ENCODE measurements at regions not wholly inside any gene's neighbourhood (a gene's known extent, or its start where the extent isn't known, plus 50 kb on each side); places are given as distances from the start of the nearest gene placed in this dataset.

DNA sequence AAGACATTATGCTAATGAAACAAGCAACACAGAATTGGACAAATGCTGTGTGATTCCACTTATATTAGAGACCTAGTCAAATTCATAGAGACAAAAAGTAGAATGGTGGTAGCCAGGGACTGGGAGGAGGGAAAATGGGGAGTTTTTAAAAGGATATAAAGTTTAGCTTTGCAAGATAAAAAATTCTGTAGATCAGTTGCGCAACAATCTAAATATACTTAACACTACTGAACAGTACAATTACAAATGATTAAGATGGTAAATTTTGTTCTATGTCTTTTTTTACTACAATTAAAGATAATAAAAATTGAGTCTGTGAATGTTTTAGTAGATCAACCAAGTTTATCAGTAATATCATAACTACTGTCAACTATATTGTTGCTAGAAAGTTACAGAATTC, 340.1 kb upstream of the PDZRN3 start:
- ChIA-PET POLR2A (no interaction called here), CTCF (interaction anchor here (0.7 kb wide), 1 partner anchor 13 kb away, joined by 3 read pairs; no protein-coding TSS in a partner anchor)
- TF ChIP-seq, protein P1, sequence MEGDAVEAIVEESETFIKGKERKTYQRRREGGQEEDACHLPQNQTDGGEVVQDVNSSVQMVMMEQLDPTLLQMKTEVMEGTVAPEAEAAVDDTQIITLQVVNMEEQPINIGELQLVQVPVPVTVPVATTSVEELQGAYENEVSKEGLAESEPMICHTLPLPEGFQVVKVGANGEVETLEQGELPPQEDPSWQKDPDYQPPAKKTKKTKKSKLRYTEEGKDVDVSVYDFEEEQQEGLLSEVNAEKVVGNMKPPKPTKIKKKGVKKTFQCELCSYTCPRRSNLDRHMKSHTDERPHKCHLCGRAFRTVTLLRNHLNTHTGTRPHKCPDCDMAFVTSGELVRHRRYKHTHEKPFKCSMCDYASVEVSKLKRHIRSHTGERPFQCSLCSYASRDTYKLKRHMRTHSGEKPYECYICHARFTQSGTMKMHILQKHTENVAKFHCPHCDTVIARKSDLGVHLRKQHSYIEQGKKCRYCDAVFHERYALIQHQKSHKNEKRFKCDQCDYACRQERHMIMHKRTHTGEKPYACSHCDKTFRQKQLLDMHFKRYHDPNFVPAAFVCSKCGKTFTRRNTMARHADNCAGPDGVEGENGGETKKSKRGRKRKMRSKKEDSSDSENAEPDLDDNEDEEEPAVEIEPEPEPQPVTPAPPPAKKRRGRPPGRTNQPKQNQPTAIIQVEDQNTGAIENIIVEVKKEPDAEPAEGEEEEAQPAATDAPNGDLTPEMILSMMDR (IDR thresholded peaks at IDR 0.05; ENCODE audit: control extremely low read depth, extremely low read depth, low read depth, missing control alignments): no peak
- no peak for DNase-seq (ENCODE audit: extremely low spot score)

DNA sequence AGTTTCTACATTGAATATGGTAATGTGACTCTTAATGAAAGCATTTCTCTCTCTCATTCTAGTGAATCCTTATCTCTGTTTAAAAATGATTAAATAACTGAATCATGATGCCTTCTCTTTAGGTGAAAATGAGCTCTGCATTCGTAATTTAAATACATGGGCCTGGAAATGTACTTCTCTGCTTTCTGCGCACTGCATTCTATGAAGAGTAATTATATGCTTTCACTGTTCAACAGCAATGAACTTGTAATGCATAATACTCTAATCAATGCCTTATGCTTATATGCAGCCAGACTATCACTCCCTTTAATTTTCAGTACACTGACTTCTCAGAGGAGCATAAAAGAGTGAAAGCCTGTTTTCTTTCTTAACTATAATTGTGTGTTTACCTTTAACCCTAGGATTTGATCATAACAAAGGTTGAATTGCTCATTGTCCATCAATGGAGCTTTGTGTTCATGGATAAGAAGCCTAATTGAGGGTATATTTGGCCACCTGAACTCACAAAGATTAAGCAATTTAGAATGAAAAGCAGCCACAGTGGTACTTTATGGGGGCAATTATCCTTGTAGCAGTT, 330.8 kb upstream of the PDZRN3 start:
- POLR2A ChIA-PET: no interaction called here
- CTCF ChIA-PET: no interaction called here
- no peak for DNase-seq (ENCODE audit: extremely low spot score)
- TF ChIP-seq, protein P1 (IDR thresholded peaks at IDR 0.05; ENCODE audit: control extremely low read depth, extremely low read depth, low read depth, missing control alignments): no peak

DNA sequence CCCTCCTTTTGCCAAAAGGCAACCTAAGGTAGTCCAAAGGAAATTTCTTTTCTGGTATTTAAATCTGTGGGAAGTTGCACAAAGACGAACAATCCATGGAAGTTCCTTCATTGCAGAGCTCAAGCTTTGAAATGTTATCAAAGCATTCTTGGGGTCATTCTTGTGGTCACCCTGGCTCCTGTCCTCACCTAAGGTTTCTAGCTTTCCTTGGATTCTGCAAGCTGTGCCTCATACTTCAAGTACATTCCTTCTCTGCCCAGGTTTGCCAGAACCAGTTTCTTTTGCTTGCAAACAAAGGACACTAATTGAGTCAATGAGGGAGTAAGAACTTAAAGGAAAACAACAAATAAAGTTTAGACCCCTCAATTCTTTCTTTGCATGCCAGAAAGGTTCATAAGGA, 329.8 kb upstream of the PDZRN3 start:
- TF ChIP-seq, protein P1 (IDR thresholded peaks at IDR 0.05; ENCODE audit: control extremely low read depth, extremely low read depth, low read depth, missing control alignments): no peak
- DNase-seq (ENCODE audit: extremely low spot score): no peak
- CTCF ChIA-PET: interaction anchor here (1.4 to 1.5 kb wide), 2 partner anchors 11 to 21 kb away, joined by 3 read pairs; no protein-coding TSS in a partner anchor
- POLR2A ChIA-PET: interaction anchor here (0.6 kb wide), 1 partner anchor 318 kb away, joined by 3 read pairs; no protein-coding TSS in a partner anchor

DNA sequence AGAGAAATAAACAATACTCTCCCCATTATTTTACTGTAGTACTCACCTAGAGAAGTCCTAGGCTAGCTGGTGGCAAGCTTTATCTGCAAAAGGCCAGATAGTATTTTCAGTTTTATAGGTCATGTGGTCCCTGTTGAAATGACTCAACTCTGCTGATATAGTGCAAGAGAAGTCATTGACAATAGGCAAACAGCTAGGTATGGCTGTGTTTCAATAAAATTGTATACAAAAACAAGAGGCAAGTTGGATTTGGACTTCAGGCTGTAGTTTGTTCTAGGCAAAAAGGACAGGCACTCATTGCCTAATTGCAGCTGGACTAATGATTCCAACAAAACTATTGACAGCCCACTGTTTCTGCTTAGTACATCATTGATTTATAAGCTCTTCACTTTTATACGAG, 328.0 kb upstream of the PDZRN3 start:
- ChIA-PET POLR2A (no interaction called here), CTCF (interaction anchor here (1.1 to 1.2 kb wide), 2 partner anchors 12 to 16 kb away, joined by 3 read pairs; no protein-coding TSS in a partner anchor)
- TF ChIP-seq, protein P1 (IDR thresholded peaks at IDR 0.05; ENCODE audit: control extremely low read depth, extremely low read depth, low read depth, missing control alignments): no peak
- DNase-seq (ENCODE audit: extremely low spot score): no peak

DNA sequence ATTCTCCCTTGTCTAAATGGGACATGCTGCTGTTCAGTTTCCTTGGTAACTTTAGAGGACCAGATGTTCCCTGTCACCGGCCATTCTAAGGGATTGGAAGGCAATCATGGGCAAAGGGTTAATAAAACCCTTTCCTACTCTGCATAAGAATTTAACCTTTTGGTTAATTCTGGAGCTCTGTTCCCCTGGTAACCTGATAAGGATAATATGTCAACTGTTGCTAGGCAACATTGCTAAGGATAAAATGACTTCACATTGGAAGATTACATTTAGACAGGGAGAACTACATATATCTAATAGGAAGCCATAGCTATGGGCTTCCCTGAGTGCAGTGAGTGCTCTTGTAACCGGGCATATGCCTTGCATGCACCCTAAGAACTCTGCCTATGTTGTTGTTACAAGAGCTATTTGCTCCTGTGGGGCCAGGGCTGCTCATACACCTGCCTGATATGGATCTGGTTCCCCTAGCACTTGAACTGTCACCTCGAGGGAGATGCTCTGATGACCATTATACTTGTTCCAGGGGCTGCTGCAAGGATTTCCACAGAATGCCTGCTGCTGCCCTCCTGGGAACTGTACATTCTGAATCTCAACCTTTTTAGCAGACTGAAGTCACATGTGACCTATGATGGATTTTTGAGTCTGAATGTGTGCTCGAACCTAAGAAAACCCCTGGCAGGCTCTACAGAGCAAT, 326.3 kb upstream of the PDZRN3 start:
- CTCF ChIA-PET: no interaction called here
- no peak for DNase-seq (ENCODE audit: extremely low spot score)
- POLR2A ChIA-PET: no interaction called here
- TF ChIP-seq, protein P1 (IDR thresholded peaks at IDR 0.05; ENCODE audit: control extremely low read depth, extremely low read depth, low read depth, missing control alignments): no peak

DNA sequence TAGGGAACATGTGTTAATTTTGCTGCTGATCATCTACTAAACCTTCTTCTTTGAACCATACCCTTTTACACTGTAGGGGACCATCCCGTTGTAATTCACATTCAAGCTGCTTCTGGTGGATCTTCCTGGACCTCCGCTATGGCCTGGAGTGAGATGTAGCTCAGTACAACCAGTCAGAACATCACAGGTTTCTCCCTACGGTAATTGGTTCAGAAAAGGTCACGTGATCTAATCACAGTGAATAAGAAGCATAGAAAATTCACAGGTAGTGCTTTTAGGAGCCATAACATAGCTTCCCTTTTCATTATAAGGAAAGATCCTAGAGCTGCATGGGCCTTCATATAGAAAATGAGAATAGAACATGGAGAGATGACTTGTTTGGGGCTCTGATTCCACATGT, 320.8 kb upstream of the PDZRN3 start:
- TF ChIP-seq, protein P1 (IDR thresholded peaks at IDR 0.05; ENCODE audit: control extremely low read depth, extremely low read depth, low read depth, missing control alignments): no peak
- ChIA-PET CTCF (no interaction called here), POLR2A (no interaction called here)
- no peak for DNase-seq (ENCODE audit: extremely low spot score)

All from GM10248 (cell line).